Fibroblast of lung (primary cell): ENCODE measurements at regions not wholly inside any gene's neighbourhood (a gene's known extent, or its start where the extent isn't known, plus 50 kb on each side); places are given as distances from the start of the nearest gene placed in this dataset.

Source experiments
- DNase-seq, 2 donors: peaks; one replicate each; pipeline versions ENCODE4 v3.0.0 to v3.0.0-alpha.2; 2010; ENCODE audit warnings: low read depth in 2 of 2
- H2AFZ ChIP-seq: 2 replicates; pipeline ENCODE4 v1.5.1; 2012; ENCODE audit warnings: low read length, control low read depth, inconsistent platforms
- H3K27ac ChIP-seq: 2 replicates; pipeline ENCODE4 v1.5.1; 2011; ENCODE audit warnings: low read length, control low read depth; ENCODE audit not compliant: insufficient read depth
- H3K27me3 ChIP-seq: 2 replicates; pipeline ENCODE4 v1.5.1; 2011; ENCODE audit warnings: mild to moderate bottlenecking, low read length; ENCODE audit not compliant: control insufficient read depth, insufficient read depth
- H3K36me3 ChIP-seq: 2 replicates; pipeline ENCODE4 v1.5.1; 2011; ENCODE audit warnings: low read length; ENCODE audit not compliant: control insufficient read depth, insufficient read depth
- H3K4me1 ChIP-seq: 2 replicates; pipeline ENCODE4 v1.5.1; 2011; ENCODE audit warnings: low read length; ENCODE audit not compliant: control insufficient read depth, insufficient read depth; ENCODE audit errors: extremely low read depth
- H3K4me2 ChIP-seq: 2 replicates; pipeline ENCODE4 v1.5.1; 2011; ENCODE audit warnings: low read length, control low read depth; ENCODE audit not compliant: insufficient read depth; ENCODE audit errors: extremely low read depth
- H3K4me3 ChIP-seq, 4 experiments: fragments of 200-600 bp in 1 of 4; sonication (generic) in 1 of 4; replicated peaks in 1 of 4; 2 replicates each; pipeline ENCODE4 v1.5.1; 2011 to 2016; ENCODE audit warnings: low read length in 4 of 4, low read depth in 3 of 4, mild to moderate bottlenecking in 3 of 4, control low read depth in 2 of 4, inconsistent platforms in 1 of 4, mixed read lengths in 1 of 4; ENCODE audit not compliant: insufficient read depth in 1 of 4; ENCODE audit errors: control extremely low read depth in 1 of 4
- H3K79me2 ChIP-seq: 2 replicates; pipeline ENCODE4 v1.5.1; 2012; ENCODE audit warnings: mild to moderate bottlenecking, low read length, inconsistent platforms; ENCODE audit not compliant: control insufficient read depth, insufficient read depth
- H3K9ac ChIP-seq: 2 replicates; pipeline ENCODE4 v1.5.1; 2011; ENCODE audit warnings: mild to moderate bottlenecking, low read length, control low read depth; ENCODE audit not compliant: insufficient read depth
- H3K9me3 ChIP-seq: 2 replicates; pipeline ENCODE4 v1.5.1; 2012; ENCODE audit warnings: low read depth, low read length; ENCODE audit not compliant: control insufficient read depth, insufficient read depth
- H4K20me1 ChIP-seq: 2 replicates; pipeline ENCODE4 v1.5.1; 2011; ENCODE audit warnings: low read length; ENCODE audit not compliant: control insufficient read depth, insufficient read depth; ENCODE audit errors: extremely low read depth
- CTCF ChIP-seq, 2 donors: IDR thresholded peaks in 1 of 2; conservative IDR thresholded peaks in 1 of 2; 1 replicate in 1 of 2; 2 replicates in 1 of 2; pipeline ENCODE4 v1.5.1; 2011 to 2012; ENCODE audit warnings: low read length in 2 of 2, control low read depth in 1 of 2, inconsistent platforms in 1 of 2, low read depth in 1 of 2, mild to moderate bottlenecking in 1 of 2
- EZH2 ChIP-seq: IDR thresholded peaks from 2 replicates; pipeline ENCODE4 v1.5.1; 2012; ENCODE audit warnings: low read length, control low read depth, mild to moderate bottlenecking; ENCODE audit errors: missing control alignments

- Histone ChIP-seq H3K36me3 (no peaks in the 10 kb centered on the region), H3K27me3 (no peaks in the 10 kb centered on the region), H3K4me1 (no peaks in the 10 kb centered on the region), H3K4me3 (no peak overlapping the region), H4K20me1 (no peaks in the 10 kb centered on the region), H3K4me2 (no peak overlapping the region), H3K27ac (no peak overlapping the region), H3K9ac (no peak overlapping the region), H2AFZ (no peak overlapping the region), H3K79me2 (no peaks in the 10 kb centered on the region), H3K9me3 (no peaks in the 10 kb centered on the region)
- no peak for DNase-seq
- no peak for TF ChIP-seq EZH2
- no peak for TF ChIP-seq CTCF (conservative IDR thresholded peaks at IDR 0.05 in 1 of 2, IDR thresholded peaks at IDR 0.05 in 1 of 2; ENCODE audit: low read depth in 1 of 2, low read length in 2 of 2)
Measured at GRCh38 chr9:71515626-71516025, 252.7 kb downstream of the CEMIP2 start.

DNA sequence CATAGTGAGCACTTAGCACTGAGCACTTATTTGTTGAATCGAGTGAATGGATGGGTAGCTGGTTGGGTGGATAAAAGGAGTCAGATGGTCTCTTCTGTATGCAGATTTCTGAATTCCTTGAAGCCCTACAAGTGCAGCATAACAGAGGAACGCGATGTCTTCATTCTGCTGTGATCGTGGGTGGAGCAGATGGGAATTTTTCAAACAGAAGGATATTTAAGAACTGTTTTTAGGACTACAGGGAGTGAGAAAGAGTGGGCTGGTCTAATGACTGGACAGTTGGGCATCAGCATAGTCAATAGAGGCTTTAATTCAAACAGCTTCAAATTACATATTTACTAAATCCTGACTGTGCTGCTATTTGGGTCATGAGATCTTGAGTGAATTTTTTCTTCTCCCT lies 253.2 kb downstream of the CEMIP2 start:
- no peaks in the 10 kb centered on the region for H3K79me2 ChIP-seq
- no peak overlapping the region for H2AFZ ChIP-seq
- no peak overlapping the region for H3K4me3 ChIP-seq
- no peak overlapping the region for H3K27ac ChIP-seq
- H3K4me2 ChIP-seq, result no peak overlapping the region
- H3K36me3 ChIP-seq, result no peaks in the 10 kb centered on the region
- DNase-seq, result no peak
- no peaks in the 10 kb centered on the region for H4K20me1 ChIP-seq
- H3K9ac ChIP-seq, result no peak overlapping the region
- no peaks in the 10 kb centered on the region for H3K4me1 ChIP-seq
- no peaks in the 10 kb centered on the region for H3K27me3 ChIP-seq
- TF ChIP-seq CTCF (conservative IDR thresholded peaks at IDR 0.05 in 1 of 2, IDR thresholded peaks at IDR 0.05 in 1 of 2; ENCODE audit: low read depth in 1 of 2, low read length in 2 of 2), result no peak
- TF ChIP-seq EZH2, result no peak
- H3K9me3 ChIP-seq, result no peaks in the 10 kb centered on the region

GRCh38 chr9:71514344-71514975 lies 253.9 kb downstream of the CEMIP2 start:
- no peaks in the 10 kb centered on the region for H3K27me3 ChIP-seq
- no peak overlapping the region for H3K27ac ChIP-seq
- no peak overlapping the region for H3K9ac ChIP-seq
- no peaks in the 10 kb centered on the region for H3K36me3 ChIP-seq
- no peaks in the 10 kb centered on the region for H3K79me2 ChIP-seq
- H4K20me1 ChIP-seq, result no peaks in the 10 kb centered on the region
- H2AFZ ChIP-seq, result no peak overlapping the region
- no peak for DNase-seq
- TF ChIP-seq EZH2, result no peak
- no peak for TF ChIP-seq CTCF (conservative IDR thresholded peaks at IDR 0.05 in 1 of 2, IDR thresholded peaks at IDR 0.05 in 1 of 2; ENCODE audit: low read depth in 1 of 2, low read length in 2 of 2)
- no peaks in the 10 kb centered on the region for H3K9me3 ChIP-seq
- H3K4me3 ChIP-seq, result no peak overlapping the region
- no peak overlapping the region for H3K4me2 ChIP-seq
- no peaks in the 10 kb centered on the region for H3K4me1 ChIP-seq
